ENCODE measurements at regions not wholly inside any gene's neighbourhood (a gene's known extent, or its start where the extent isn't known, plus 50 kb on each side); places are given as distances from the start of the nearest gene placed in this dataset.

- H3K4me1 ChIP-seq: no peaks in the 10 kb centered on the region
- H3K4me3 ChIP-seq (ENCODE audit: low read depth, low read length): no peak overlapping the region
- TF ChIP-seq CTCF (IDR thresholded peaks at IDR 0.05; ENCODE audit: low read depth, low read length): no peak
- no peaks in the 10 kb centered on the region for H3K9me3 ChIP-seq
- H3K27me3 ChIP-seq: no peaks in the 10 kb centered on the region
- DNase-seq: no peak
- no peaks in the 10 kb centered on the region for H3K36me3 ChIP-seq
Measured at GRCh38 chr1:108034396-108034795, 69.4 kb upstream of the VAV3 start.

- Histone ChIP-seq H3K4me3 (ENCODE audit: low read depth, low read length) (no peak overlapping the region), H3K4me1 (no peaks in the 10 kb centered on the region), H3K27me3 (no peaks in the 10 kb centered on the region), H3K36me3 (no peaks in the 10 kb centered on the region), H3K9me3 (no peaks in the 10 kb centered on the region)
- no peak for TF ChIP-seq CTCF (IDR thresholded peaks at IDR 0.05; ENCODE audit: low read depth, low read length)
- DNase-seq: no peak
Measured at GRCh38 chr1:108033550-108033951, 68.6 kb upstream of the VAV3 start.

- H3K27me3 ChIP-seq: no peaks in the 10 kb centered on the region
- H3K36me3 ChIP-seq: no peaks in the 10 kb centered on the region
- no peaks in the 10 kb centered on the region for H3K4me1 ChIP-seq
- no peaks in the 10 kb centered on the region for H3K9me3 ChIP-seq
- no peak for TF ChIP-seq CTCF (IDR thresholded peaks at IDR 0.05; ENCODE audit: low read depth, low read length)
- no peak for DNase-seq
- H3K4me3 ChIP-seq (ENCODE audit: low read depth, low read length): no peak overlapping the region
Measured at GRCh38 chr1:108028841-108029388, 63.9 kb upstream of the VAV3 start.

- H3K9me3 ChIP-seq: no peaks in the 10 kb centered on the region
- H3K4me1 ChIP-seq: no peaks in the 10 kb centered on the region
- TF ChIP-seq CTCF (IDR thresholded peaks at IDR 0.05; ENCODE audit: low read depth, low read length): no peak
- no peaks in the 10 kb centered on the region for H3K27me3 ChIP-seq
- DNase-seq: no peak
- H3K4me3 ChIP-seq (ENCODE audit: low read depth, low read length): no peak overlapping the region
- H3K36me3 ChIP-seq: no peaks in the 10 kb centered on the region
Measured at GRCh38 chr1:108027389-108027788, 62.4 kb upstream of the VAV3 start.

- H3K36me3 ChIP-seq: no peaks in the 10 kb centered on the region
- peaks cover 4% of the 10 kb centered on the region; the same call in 1 of the 2 replicates for H3K27me3 ChIP-seq
- H3K4me1 ChIP-seq: no peaks in the 10 kb centered on the region
- DNase-seq: no peak
- no peak overlapping the region for H3K4me3 ChIP-seq (ENCODE audit: low read depth, low read length)
- no peak for TF ChIP-seq CTCF (IDR thresholded peaks at IDR 0.05; ENCODE audit: low read depth, low read length)
- H3K9me3 ChIP-seq: no peaks in the 10 kb centered on the region
Measured at GRCh38 chr1:108017698-108018097, 52.7 kb upstream of the VAV3 start.

GRCh38 chr1:108016451-108016920 lies 51.5 kb upstream of the VAV3 start:
- peak; percentile 40 for DNase-seq
- no peak overlapping the region for H3K4me3 ChIP-seq (ENCODE audit: low read depth, low read length)
- no peaks in the 10 kb centered on the region for H3K4me1 ChIP-seq
- no peaks in the 10 kb centered on the region for H3K36me3 ChIP-seq
- TF ChIP-seq CTCF (IDR thresholded peaks at IDR 0.05; ENCODE audit: low read depth, low read length): no peak
- H3K27me3 ChIP-seq: peaks cover 4% of the 10 kb centered on the region; the same call in 1 of the 2 replicates
- H3K9me3 ChIP-seq: no peaks in the 10 kb centered on the region
